Mucosa of gallbladder (tissue), 1 donor: ENCODE measurements at regions not wholly inside any gene's neighbourhood (a gene's known extent, or its start where the extent isn't known, plus 50 kb on each side); places are given as distances from the start of the nearest gene placed in this dataset.

Experiments used
- DNase-seq: peaks from one replicate; pipeline ENCODE4 v3.0.0-alpha.2; 2020; ENCODE audit warnings: low spot score
- donor health status: DM: no; HTN: no; CAD: no.

DNA sequence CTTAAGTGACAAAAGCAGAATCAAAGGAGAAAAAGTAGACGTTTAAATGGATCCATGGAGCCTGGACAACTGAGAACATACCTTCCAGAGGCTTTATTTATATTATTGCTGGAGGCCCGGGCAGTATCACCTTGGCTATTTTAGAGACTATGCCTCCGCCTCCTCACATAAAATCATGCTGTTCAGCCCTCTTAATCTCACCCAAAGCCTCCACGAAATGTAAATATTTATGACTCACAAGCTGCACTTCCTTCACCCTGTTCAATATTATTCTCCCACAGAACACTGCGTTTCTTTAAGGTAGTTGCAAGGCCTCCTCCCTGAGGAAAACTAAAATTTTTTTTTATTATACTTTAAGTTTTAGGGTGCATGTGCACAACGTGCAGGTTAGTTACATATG, 478.6 kb upstream of the ACVR2A start:
- no peak for DNase-seq

DNA sequence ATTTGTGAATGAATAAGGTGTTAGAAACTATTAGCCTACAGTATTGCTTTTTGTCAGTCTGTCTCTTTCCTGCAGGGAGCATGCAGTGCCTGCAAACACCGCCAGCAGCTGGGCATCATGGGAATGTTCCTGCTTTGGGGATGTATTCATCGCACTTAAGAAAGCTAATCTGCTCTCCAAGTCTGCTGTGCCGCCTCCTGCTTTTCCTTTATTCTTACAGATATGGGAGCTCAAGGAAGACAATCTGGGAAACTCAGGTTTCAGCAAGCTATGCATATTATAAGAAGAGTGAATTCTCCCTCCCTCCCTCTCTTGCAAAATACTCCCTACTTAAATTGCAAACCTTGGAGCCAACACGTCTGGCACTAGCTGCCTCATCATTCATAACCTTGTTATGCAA, 479.2 kb upstream of the ACVR2A start:
- DNase-seq = no peak

DNA sequence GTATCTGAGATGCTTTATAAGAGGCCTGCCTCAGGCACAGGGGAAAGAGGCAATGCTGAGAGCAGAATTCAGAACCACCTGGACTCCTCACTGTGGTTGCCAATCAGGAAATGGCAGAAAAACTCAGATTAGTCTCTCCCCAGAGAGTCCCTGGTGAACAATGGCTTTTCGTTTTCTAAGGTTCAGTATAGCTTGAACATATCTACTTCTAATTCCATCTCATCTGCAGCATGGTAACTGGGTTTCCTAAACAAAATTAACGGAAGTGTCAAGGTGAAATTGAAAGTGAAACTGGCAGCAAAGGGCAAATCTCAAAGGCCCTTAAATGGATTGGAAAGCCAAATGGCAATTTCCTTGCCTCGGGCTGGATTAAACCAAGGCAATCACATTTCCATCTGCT, 480.2 kb upstream of the ACVR2A start:
- no peak for DNase-seq

DNA sequence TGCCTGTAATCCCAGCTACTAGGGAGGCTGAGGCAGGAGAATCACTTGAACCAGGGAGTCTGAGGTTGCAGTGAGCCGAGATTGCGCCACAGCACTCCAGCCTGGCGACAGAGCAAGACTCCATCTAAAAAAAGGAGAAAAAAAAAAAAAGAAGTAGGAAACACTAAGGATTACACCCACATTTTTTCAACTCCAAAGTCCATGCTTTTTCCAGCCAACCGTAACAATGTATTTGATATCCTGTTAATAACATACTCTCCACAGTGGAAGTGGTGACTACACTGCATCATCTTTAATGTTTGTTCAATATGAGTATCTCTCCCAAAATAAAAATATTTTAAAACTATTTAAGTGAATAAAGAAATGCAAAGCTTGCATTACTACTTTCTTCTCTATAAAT, 481.6 kb upstream of the ACVR2A start:
- DNase-seq = no peak

DNA sequence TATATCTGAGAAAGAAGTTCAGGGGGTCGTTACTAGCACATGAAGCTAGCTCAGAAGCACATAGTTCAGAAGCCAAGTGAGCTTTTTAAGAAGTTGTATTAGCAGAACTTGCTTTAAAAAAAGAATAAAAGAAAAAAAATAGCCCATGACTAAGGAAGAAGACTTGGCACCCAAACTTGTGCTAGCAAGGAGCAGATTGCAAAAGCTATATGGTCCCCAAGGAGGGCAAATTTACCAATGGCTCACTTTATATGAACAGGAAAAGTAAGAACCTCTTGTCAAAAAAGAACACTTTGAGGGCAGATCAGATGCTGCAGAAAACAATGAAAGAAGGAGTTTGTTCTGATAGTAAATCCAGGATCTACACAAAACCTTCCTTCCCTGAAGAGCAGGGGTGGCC, 486.5 kb upstream of the ACVR2A start:
- DNase-seq = no peak

DNA sequence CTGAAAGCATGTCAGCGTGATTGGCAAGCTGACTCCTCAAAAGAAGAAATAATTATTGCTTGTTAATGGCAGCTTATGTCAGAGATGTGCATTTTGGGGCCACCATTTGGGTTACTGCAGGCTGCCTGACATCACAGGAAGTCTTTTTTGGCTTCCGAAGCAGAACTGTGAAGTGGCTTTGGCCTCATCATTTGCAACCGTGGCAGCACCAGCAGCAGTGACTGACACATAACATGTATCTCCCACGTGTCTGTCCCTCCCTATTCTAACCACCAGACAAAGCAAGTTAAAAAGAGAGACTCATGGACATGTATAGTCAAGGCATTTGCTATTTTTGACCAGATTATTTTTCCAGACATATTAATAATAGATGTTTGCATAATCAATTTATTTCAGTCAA, 488.7 kb upstream of the ACVR2A start:
- DNase-seq = no peak

DNA sequence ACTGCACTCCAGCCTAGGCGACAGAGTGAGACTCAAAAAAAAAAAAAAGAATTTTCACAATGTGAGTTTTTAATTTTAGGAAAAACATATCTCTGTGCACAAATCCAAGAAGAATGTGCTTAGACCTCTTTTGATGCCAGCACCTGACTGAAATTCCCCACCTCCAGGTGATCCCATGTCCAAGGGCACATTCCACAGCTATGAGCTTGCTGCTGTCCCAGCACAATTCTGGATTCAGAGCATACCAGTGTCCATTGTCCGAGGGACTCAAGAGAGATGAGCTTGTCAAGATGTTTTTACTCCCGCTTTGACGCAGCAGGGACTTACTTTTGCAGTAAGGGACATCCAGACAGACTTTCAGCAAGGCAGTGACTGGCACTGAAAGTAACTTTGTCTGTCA, 489.1 kb upstream of the ACVR2A start:
- DNase-seq = no peak

DNA sequence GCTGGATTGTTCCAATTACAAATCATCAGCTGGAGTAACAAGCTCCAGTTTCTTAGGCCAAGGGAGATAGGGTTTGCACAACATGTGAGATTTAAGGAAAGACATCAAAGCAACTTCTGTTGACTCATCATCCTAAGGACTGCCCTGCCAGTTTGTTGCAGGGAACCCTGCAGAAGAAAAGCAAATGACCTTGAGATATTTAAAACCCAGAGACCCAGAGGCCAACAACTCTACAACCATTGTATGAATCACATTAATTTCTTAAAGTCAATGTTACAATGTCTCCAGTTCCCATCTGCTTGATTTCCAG, 491.8 kb upstream of the ACVR2A start:
- DNase-seq = no peak

DNA sequence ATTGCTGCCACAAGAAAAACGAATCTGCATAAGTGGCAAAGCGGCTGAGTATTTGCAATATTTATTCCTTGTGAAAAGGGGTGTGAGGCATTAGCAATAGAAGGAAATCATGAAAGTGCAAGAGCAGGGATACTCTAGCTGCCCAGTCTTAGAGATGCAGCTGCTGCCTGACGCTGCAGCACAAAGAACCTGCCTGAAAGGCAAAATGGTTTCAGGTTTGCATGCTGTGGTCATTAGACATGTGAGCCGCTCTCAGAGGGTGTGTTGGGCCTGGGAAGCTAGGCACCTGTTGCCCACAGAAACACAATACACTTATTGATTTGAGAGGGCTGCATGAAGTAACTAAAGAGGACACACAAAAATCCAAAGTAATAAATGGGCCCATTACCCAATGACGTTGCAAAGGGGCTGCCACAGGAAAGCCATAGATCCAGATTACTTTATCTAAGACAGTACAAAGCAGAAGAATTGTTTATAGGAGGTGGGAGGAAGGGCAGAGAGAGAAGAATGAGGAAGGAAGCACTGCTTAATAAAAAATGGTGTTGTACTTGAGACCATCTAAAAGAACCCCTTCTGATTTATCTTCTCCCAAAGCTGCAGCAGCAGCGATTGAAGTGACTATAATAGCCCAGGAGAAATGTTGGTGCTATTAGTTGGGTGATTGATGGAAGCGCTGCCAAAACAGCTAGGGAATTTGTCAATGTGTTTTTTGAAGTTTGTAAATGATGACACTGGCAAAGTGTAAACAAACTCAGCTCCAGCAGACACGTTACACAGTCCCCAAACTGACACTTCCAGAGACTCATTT, 492.4 kb upstream of the ACVR2A start:
- no peak for DNase-seq

DNA sequence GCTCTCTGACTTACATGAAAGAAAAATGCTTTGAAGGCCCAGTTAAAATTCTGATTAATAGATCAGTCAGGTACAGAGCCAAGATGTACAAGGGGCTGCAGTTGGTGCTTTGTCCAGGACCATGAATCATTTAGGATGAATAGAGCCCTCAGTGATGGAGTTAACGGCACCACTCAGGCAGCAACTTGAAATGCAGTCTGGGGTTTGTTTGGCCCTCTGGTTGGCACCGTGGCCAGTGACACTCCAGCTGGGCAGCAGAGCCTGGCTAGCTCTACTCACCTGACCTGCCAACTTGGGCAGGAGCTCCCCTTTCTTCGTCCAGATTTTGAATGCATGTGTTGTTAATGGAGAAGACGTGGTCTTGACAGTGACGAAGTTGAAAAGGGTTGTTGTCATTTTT, 493.0 kb upstream of the ACVR2A start:
- DNase-seq = no peak

DNA sequence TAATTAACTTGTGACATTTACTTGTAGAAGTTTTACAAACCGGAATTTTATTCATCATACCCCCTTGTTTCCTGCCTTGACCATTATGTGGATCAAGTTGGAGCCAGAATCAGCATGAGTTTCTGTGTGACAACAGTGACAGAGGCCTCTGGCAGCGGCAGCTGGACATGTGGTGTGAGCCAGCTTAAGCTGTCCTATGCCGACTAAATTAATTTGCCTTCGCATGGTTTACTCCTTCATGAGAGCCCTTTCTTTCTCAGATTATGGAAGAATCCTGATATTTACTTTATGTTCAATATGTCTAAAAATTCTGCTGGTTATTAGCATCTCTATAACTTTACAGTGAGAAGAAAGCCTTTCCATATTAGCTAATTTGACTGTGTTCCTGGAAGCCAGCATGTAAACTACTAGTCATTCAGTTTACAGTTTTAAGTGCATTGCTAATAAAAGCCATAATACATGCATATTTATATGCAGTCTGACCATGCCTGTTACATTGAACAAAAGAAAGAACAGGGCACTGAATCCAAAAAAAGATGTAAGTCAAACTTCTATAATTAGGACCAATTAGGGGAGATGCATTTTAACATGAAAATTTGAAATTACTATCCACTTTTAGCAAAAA, 495.8 kb upstream of the ACVR2A start:
- no peak for DNase-seq

DNA sequence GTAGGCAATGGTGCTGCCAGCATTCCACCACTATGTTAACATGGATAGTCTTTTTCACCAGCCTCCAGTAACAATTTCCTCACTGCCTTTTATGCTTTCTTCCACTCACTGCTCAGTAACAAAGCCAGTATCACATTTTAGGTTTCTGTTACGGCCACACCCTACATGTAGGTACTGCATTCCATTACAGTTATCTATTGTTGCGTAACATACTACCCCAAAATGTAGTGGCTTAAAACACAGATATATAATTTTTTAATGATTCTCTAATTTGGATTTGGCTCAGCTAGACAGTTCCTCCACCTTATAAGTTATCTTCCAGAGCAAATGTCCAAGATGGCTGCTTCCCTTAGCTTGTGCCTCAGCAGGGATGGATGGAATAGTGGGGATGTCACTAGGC, 498.7 kb upstream of the ACVR2A start:
- no peak for DNase-seq

DNA sequence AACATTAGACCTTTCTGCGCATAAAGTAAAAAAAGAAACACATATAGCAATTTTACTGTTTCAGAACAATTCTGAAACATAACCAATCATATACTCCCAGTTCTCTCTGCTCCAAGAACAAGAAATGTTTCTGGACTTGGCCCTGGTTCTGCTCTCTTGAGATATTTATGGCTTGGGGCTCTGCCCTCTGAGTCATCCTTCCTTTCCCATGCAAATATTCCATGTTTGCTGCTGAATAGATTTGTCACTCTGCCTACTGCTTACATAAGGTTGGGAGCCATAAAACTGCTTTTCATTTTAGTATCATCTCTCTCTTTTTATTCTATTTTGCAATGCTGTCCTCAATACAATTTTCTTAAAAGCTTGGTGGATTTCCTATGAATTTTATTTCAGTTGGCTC, 499.6 kb upstream of the ACVR2A start:
- no peak for DNase-seq

DNA sequence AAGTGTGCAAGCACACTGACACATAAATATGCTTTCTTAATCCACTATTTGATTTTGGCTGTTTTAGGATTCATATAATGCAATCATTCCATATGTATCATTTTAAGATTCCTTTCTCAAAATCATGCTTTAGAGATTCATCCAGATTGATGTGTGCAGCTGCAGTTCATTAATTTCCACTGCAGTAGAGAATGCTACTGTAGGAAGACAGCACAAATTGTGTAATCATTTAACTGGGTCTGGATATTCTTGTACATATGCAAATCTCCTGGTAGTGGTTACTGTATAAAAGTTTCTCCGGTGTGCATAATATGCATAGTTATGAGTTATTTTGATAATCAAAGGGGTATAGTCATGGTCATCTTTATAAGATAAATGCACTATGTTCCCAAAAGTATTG, 502.5 kb upstream of the ACVR2A start:
- DNase-seq = no peak

DNA sequence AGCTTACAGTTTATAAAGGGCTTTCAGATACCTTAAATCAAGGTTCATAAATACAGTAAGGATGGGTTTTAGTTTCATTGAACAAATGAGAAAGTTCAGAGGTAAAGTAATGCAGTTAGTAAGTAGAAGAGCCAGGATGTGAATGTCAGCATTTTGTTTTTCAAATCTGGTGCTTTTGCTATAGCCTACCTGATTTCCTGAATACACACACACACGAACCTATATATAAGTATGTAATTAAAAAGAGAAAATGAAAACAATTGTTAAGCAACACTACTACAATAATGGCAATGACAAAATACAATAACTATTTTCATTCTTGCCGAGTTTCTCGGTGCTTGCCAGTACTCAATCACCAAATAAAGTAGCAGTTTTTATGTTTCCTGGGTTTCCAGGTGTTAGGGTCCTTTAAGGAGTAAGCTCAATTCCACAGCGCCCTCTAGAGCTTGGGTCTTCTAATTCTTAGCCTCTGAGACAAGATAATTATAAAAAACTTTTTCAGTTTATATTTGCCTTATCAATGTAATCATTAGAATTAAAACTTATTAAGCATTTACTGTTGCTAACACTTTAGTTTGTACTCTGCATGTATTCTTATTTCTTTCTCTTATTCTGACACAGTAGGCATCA, 512.9 kb upstream of the ACVR2A start:
- no peak for DNase-seq

DNA sequence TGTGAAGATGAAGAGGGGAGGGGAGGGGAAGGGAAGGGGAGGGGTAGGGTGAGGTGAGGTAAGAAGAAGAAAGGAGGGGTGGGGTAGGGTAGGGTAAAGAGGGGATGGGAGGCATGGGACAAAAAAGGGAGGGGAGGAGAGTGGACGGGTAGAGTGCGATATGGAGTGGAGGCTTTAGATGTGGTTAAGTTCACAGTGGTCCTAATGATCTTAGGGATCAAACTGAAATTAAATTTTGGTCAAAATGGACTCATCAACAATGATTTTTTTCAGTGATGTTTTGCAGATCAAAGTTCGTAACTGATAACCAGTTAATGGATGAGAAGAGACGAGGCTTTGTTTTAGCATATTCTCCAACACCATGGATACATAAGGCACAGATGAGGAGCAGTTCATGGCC, 513.9 kb upstream of the ACVR2A start:
- DNase-seq = no peak

DNA sequence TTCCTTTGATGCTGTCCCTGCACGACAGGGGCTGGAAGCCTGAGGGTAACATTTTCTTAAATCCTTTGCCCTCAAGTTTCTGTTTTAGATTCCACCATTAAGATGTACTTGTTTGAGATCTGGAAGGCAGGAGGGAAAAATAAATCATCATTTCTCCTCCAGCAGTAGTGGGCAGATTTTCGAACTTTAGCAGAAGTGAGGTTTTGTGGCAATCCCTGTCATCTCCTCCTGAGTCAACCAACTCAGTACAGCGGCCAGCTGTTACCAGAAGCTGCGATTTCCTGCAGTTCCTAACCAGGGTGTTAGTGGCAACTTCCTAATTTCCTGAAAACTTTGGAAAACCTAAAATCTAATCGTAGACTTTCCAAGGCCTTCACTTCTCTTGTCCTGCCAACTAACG, 517.2 kb upstream of the ACVR2A start:
- no peak for DNase-seq

DNA sequence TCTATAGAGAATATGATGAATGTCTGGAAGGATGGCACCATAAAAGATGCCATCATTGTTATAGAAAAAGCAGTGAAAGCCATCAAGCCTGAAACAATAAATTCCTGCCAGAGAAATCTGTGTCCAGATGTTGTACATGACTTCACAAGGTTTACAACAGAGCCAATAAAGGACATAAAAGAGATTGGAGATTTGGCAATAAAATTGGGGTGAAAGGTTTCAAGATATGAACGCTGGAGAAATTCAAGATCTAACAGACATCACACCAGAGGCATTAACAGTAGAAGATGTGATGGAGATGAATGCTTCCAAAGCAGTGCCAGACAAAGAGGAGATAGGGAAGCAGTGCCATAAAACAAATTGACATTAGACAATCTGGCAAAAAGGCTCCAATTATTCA, 518.8 kb upstream of the ACVR2A start:
- DNase-seq = no peak

DNA sequence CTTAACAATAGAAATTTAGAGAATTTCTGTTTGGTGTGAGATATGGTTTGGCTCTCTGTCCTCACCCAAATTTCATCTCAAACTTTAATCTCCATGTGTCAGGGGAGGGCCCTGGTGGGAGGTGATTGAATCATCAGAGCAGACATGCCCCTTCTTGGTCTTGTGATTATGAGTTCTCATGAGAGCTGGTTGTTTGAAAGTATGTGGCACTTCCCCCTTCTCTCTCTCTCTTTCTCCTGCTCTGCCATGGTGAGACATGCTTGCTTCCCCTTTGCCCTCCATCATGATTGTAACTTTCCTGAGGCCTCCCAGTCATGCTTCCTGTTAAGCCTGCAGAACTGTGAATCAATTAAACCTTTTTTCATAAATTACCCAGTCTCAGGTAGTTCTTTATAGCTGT, 524.7 kb upstream of the ACVR2A start:
- no peak for DNase-seq

DNA sequence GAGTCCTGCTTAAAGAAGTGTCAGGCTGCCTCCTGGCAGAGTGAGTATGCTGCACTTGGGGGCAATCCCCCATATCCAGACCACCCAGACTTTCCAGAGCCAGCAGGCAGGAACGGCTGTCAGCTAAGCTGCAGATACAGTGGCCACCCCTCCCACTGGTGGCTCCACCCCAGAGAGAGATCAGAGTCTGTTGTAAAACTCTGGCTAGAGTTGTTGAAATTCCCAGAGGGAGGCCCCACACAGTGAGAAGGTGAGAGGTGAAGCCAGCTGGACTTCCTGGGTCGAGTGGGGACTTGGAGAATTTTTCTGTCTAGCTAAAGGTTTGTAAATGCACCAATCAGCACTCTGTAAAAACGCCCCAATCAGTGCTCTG, 533.8 kb upstream of the ACVR2A start:
- no peak for DNase-seq

DNA sequence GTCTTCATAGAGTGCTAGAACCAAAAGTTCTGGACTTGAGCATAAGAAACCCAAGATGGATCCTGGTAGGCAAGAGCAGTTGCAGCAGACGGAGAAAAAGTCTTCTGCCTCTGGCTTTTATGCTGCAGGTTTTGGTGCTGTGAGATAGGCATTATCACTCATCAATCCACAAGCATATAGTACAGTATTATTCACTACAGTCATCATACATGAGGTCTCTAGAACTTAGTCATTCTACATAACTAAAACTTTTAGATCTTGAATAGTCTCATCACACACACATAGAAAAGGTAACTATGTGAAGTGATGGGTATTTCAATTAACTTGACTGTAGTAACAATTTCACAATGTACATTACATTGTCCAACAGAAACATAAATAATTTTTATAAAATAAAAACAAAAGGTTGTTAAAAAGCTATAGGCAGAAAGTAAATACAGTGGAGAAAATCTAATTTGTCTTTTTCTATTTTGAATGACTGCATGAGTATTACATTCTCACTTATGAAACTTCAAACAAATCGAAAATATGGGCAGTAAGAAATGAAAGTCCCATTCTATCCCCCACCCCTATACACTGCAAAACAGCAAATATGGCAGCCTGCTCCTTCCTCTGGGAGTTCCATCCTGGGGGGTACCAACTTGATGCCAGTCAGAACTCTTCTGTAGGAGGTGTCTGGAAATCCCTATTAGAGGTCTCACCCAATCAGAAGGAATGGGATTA, 534.3 kb upstream of the ACVR2A start:
- DNase-seq = no peak

DNA sequence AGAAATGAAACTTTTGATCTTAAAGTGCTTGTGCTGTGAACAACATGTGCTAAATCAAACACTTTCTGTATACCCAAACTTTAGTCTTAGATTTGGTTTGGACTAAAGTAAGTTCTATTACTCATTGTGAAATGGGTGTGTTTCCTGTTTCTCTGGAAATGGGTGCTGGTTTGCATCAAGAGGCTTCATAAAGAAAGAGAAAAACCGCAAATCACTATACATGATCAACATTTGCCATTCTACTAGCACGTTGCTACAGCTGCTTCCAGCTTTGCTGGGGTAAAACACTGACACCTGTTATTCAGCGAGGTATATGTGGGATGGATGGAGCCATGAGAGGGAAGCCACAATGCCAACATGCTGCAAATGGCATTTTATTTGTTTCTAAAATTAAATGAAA, 547.0 kb upstream of the ACVR2A start:
- DNase-seq = no peak

DNA sequence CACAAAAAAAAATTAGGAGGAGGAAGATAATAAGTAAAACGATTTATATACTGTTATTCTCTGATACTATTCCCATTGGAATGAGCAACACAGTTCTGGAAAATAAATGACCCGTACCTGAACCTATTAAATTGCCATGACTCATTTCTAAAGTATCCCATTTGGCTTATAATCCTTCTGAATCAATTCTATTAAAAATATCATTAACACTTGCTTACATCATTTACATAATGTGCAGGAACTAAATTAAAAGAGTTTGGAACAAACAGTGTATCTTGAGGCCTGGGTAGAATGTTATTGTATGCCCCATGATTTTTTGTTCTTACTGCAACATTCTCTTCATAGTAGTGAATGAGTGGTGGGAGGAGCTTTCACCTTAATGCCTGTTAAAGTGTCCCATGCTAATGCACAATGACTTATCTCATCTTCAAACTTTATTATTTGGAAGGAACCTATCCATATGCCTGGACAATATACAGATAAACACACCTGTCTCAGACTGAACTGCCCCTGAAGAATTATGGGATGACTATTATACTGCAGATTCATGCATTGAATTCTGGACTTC, 549.9 kb upstream of the ACVR2A start:
- DNase-seq = no peak
